Mesenchymal stem cell (in vitro differentiated cells and primary cell): ENCODE measurements at regions not wholly inside any gene's neighbourhood (a gene's known extent, or its start where the extent isn't known, plus 50 kb on each side); places are given as distances from the start of the nearest gene placed in this dataset.

Source experiments
- DNase-seq: peaks from one replicate; pipeline ENCODE4 v3.0.0-alpha.2; 2013
- H2AFZ ChIP-seq: one replicate; pipeline ENCODE4 v1.6.1; 2013; ENCODE audit warnings: low read depth, mild to moderate bottlenecking, control low read depth, inconsistent platforms, low read length, moderate library complexity
- H2AK5ac ChIP-seq: 2 replicates; pipeline ENCODE4 v1.6.1; 2013; ENCODE audit warnings: low read length, moderate library complexity, mild to moderate bottlenecking, inconsistent platforms; ENCODE audit not compliant: severe bottlenecking
- H2BK120ac ChIP-seq: one replicate; pipeline ENCODE4 v1.6.1; 2013; ENCODE audit warnings: low read depth, mild to moderate bottlenecking, inconsistent platforms, low read length, moderate library complexity
- H2BK12ac ChIP-seq, 2 experiments: one replicate each; pipeline ENCODE4 v1.6.1; 2013; ENCODE audit warnings: inconsistent platforms in 2 of 2, low read length in 2 of 2, mild to moderate bottlenecking in 2 of 2, moderate library complexity in 2 of 2, control low read depth in 1 of 2
- H2BK15ac ChIP-seq: one replicate; pipeline ENCODE4 v1.6.1; 2013; ENCODE audit warnings: mild to moderate bottlenecking, low read depth, inconsistent platforms; ENCODE audit not compliant: poor library complexity, severe bottlenecking
- H2BK5ac ChIP-seq: 2 replicates; pipeline ENCODE4 v1.6.1; 2013; ENCODE audit warnings: low read depth, mild to moderate bottlenecking, low read length, control low read depth, inconsistent platforms; ENCODE audit not compliant: poor library complexity, severe bottlenecking
- H3K14ac ChIP-seq, 2 experiments: one replicate each; pipeline ENCODE4 v1.6.1; 2013; ENCODE audit warnings: inconsistent platforms in 2 of 2, low read length in 2 of 2, control low read depth in 1 of 2, mild to moderate bottlenecking in 1 of 2, moderate library complexity in 1 of 2
- H3K18ac ChIP-seq, 2 experiments: one replicate each; pipeline ENCODE4 v1.6.1; 2013; ENCODE audit warnings: inconsistent platforms in 2 of 2, low read length in 2 of 2, control low read depth in 1 of 2, low read depth in 1 of 2, mild to moderate bottlenecking in 1 of 2
- H3K23ac ChIP-seq, 2 experiments: one replicate each; pipeline ENCODE4 v1.6.1; 2013; ENCODE audit warnings: inconsistent platforms in 2 of 2, low read length in 2 of 2, mild to moderate bottlenecking in 2 of 2, moderate library complexity in 2 of 2, control low read depth in 1 of 2
- H3K27ac ChIP-seq: 2 replicates; pipeline ENCODE4 v1.5.1; 2013; ENCODE audit warnings: mild to moderate bottlenecking, moderate library complexity, low read length, control low read depth, inconsistent platforms; ENCODE audit not compliant: poor library complexity, severe bottlenecking
- H3K27me3 ChIP-seq, 2 experiments: 2 replicates each; pipeline versions ENCODE4 v1.6.1 to v1.7.0; 2013; ENCODE audit warnings: low read length in 2 of 2, mild to moderate bottlenecking in 2 of 2, moderate library complexity in 2 of 2, control low read depth in 1 of 2, inconsistent platforms in 1 of 2; ENCODE audit not compliant: control insufficient read depth in 1 of 2, insufficient read depth in 1 of 2
- H3K36me3 ChIP-seq, 2 experiments: 2 replicates each; pipeline versions ENCODE4 v1.6.1 to v1.7.0; 2013; ENCODE audit warnings: low read length in 2 of 2, control low read depth in 1 of 2, inconsistent platforms in 1 of 2, low read depth in 1 of 2, mild to moderate bottlenecking in 1 of 2; ENCODE audit not compliant: insufficient read depth in 2 of 2, control insufficient read depth in 1 of 2
- H3K4ac ChIP-seq, 2 experiments: one replicate each; pipeline ENCODE4 v1.6.1; 2013; ENCODE audit warnings: inconsistent platforms in 2 of 2, low read length in 2 of 2, mild to moderate bottlenecking in 2 of 2, moderate library complexity in 2 of 2, control low read depth in 1 of 2, low read depth in 1 of 2
- H3K4me1 ChIP-seq: 2 replicates; pipeline ENCODE4 v1.6.1; 2013; ENCODE audit warnings: low read depth, low read length, control low read depth; ENCODE audit not compliant: control insufficient read depth, insufficient read depth
- H3K4me2 ChIP-seq: 2 replicates; pipeline ENCODE4 v1.6.1; 2013; ENCODE audit warnings: low read length, mild to moderate bottlenecking, inconsistent platforms; ENCODE audit not compliant: poor library complexity, severe bottlenecking
- H3K4me3 ChIP-seq, 2 experiments: 2 replicates each; pipeline versions ENCODE4 v1.5.1 to v1.7.0; 2013; ENCODE audit warnings: low read length in 2 of 2, mild to moderate bottlenecking in 2 of 2, control low read depth in 1 of 2, low read depth in 1 of 2; ENCODE audit not compliant: insufficient read depth in 1 of 2
- H3K79me1 ChIP-seq: replicated peaks from 2 replicates; pipeline ENCODE4 v1.6.1; 2013; ENCODE audit warnings: mild to moderate bottlenecking, control low read depth, low read length, inconsistent platforms; ENCODE audit not compliant: poor library complexity, severe bottlenecking
- H3K9ac ChIP-seq: 2 replicates; pipeline ENCODE4 v1.7.0; 2013; ENCODE audit warnings: mild to moderate bottlenecking, low read length, moderate library complexity
- H3K9me3 ChIP-seq: 2 replicates; pipeline ENCODE4 v1.7.0; 2013; ENCODE audit warnings: mild to moderate bottlenecking, low read length; ENCODE audit not compliant: control insufficient read depth
- H4K8ac ChIP-seq: one replicate; pipeline ENCODE4 v1.6.1; 2013; ENCODE audit warnings: inconsistent platforms, mild to moderate bottlenecking, low read length, moderate library complexity
- H4K91ac ChIP-seq: one replicate; pipeline ENCODE4 v1.6.1; 2013; ENCODE audit warnings: mild to moderate bottlenecking, low read length, inconsistent platforms
- WGBS: methylation state at CpG from one replicate; pipeline ENCODE4 v1.1.7; 2013; ENCODE audit warnings: mixed read lengths; 5-methylcytosine and 5-hydroxymethylcytosine counted together

DNA sequence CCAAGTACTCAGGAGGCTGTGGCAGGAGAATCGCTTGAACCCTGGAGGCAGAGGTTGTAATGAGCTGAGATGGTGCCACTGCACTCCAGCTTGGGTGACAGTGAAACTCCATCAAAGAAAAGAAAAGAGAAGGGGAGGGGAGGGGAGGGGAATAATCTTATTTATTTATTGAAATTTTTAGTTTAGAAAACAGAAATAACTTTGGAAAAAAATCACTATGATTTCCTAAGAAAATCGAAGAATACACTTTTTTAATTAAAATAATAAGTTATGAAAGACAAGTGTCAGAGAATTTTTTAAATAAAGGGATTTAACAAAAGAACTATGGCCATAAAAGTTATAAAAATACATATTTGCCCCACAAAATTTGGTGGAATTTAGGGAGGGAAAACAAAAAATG, 836.9 kb upstream of the HS3ST1 start:
- no peak overlapping the region for H3K27ac ChIP-seq
- no peak overlapping the region for H3K4me3 ChIP-seq
- peaks cover 12% of the 10 kb centered on the region for H3K9me3 ChIP-seq
- no peaks in the 10 kb centered on the region for H3K79me1 ChIP-seq
- H3K23ac ChIP-seq = no peak overlapping the region
- H3K14ac ChIP-seq = no peak overlapping the region
- WGBS = 73% methylated on average over 1 of the region's 2 CpGs
- no peak overlapping the region for H2AK5ac ChIP-seq
- H4K91ac ChIP-seq = no peak overlapping the region
- H3K4me2 ChIP-seq = no peak overlapping the region
- no peak overlapping the region for H2BK120ac ChIP-seq
- no peak overlapping the region for H3K18ac ChIP-seq
- no peaks in the 10 kb centered on the region for H3K36me3 ChIP-seq
- no peak overlapping the region for H2BK12ac ChIP-seq
- H2BK5ac ChIP-seq = no peak overlapping the region
- DNase-seq = no peak
- H3K4me1 ChIP-seq = no peaks in the 10 kb centered on the region
- no peak overlapping the region for H3K9ac ChIP-seq
- H2BK15ac ChIP-seq = no peak overlapping the region
- no peak overlapping the region for H3K4ac ChIP-seq
- H2AFZ ChIP-seq = no peak overlapping the region
- H4K8ac ChIP-seq = no peak overlapping the region
- no peaks in the 10 kb centered on the region for H3K27me3 ChIP-seq

DNA sequence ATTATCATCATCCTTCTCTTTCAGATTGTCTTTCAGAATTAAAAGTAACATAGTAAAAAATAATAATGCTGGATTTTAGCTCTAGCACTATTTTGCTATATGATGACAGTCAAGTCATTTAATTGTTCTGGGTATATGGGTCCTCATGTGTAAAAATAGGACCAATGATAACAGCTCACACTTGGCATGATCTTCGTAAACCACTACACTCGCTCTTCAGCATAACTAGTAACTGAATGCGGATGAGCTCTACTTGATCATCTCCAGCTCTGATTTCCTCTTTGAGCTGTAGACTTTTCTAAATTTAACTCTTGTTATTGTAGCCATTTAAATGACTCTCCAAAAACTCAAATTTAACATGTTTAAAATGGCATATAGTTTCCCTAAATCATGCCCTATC, 831.8 kb upstream of the HS3ST1 start:
- no peak overlapping the region for H2BK12ac ChIP-seq
- H3K14ac ChIP-seq = no peak overlapping the region
- H3K27ac ChIP-seq = no peak overlapping the region
- no peak overlapping the region for H2AK5ac ChIP-seq
- no peak overlapping the region for H2AFZ ChIP-seq
- no peak overlapping the region for H2BK120ac ChIP-seq
- H3K18ac ChIP-seq = no peak overlapping the region
- no peaks in the 10 kb centered on the region for H3K4me1 ChIP-seq
- no peak overlapping the region for H3K9ac ChIP-seq
- no peak overlapping the region for H3K4ac ChIP-seq
- H2BK15ac ChIP-seq = no peak overlapping the region
- no peak overlapping the region for H2BK5ac ChIP-seq
- peaks cover 25% of the 10 kb centered on the region for H3K9me3 ChIP-seq
- H4K91ac ChIP-seq = no peak overlapping the region
- H3K79me1 ChIP-seq = no peaks in the 10 kb centered on the region
- H3K36me3 ChIP-seq = no peaks in the 10 kb centered on the region
- WGBS = 97% methylated on average over 3 of the region's 3 CpGs
- no peak overlapping the region for H3K4me3 ChIP-seq
- no peak overlapping the region for H4K8ac ChIP-seq
- H3K23ac ChIP-seq = no peak overlapping the region
- no peak overlapping the region for H3K4me2 ChIP-seq
- H3K27me3 ChIP-seq = no peaks in the 10 kb centered on the region
- no peak for DNase-seq

DNA sequence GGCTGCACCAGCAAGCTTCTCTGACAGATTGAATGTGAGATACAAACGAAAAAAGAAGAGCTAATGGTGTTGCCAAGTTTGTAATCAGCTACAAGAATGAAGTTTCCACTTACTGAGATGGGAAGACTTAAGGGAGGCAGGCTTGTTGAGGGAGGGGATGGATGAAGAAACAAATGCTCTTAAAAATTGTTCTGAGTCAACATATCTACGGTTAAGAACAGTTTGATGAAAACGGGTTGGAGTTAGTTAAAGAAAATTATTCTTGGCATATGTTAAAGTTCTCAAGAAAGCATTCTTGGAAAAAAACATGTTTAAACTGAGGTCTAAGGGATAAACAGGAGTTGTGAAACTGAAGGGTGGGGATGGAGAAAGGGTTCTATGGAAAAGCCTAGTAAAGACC, 816.3 kb upstream of the HS3ST1 start:
- no peak overlapping the region for H2BK12ac ChIP-seq
- no peak overlapping the region for H2BK5ac ChIP-seq
- no peak overlapping the region for H4K8ac ChIP-seq
- no peak overlapping the region for H3K14ac ChIP-seq
- DNase-seq = no peak
- no peak overlapping the region for H3K18ac ChIP-seq
- H3K4me3 ChIP-seq = no peak overlapping the region
- no peak overlapping the region for H3K27ac ChIP-seq
- no peak overlapping the region for H3K4me2 ChIP-seq
- H3K9ac ChIP-seq = no peak overlapping the region
- H2AFZ ChIP-seq = no peak overlapping the region
- no peaks in the 10 kb centered on the region for H3K79me1 ChIP-seq
- H2AK5ac ChIP-seq = no peak overlapping the region
- no peaks in the 10 kb centered on the region for H3K4me1 ChIP-seq
- no peak overlapping the region for H3K4ac ChIP-seq
- H3K27me3 ChIP-seq = no peaks in the 10 kb centered on the region
- H2BK15ac ChIP-seq = no peak overlapping the region
- H2BK120ac ChIP-seq = no peak overlapping the region
- no peak overlapping the region for H4K91ac ChIP-seq
- peaks cover 16% of the 10 kb centered on the region for H3K9me3 ChIP-seq
- H3K36me3 ChIP-seq = no peaks in the 10 kb centered on the region
- no peak overlapping the region for H3K23ac ChIP-seq
- WGBS = 58% methylated on average over 3 of the region's 3 CpGs

DNA sequence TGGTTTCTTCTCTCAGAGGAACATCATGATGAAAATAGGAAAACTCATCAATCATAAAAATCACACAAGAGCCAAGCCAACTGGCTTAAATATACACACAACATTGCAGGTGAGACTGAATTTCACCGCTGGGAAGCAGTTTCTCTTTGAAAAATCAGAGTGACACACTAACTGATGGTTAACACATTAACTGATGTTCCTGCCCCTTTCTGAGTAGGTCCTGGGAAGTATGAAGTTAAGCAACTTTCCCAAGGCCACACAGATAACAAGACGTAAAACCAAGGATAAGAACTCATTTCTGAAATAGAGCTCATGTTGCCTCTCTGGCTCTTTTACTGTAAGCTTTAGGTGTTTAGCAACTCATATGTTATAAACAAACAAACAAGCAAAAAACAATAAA, 813.7 kb upstream of the HS3ST1 start:
- Histone ChIP-seq H3K4ac (no peak overlapping the region), H3K36me3 (no peaks in the 10 kb centered on the region), H4K8ac (no peak overlapping the region), H2AFZ (no peak overlapping the region), H2BK120ac (no peak overlapping the region), H3K27ac (no peak overlapping the region), H3K4me2 (no peak overlapping the region), H2BK15ac (no peak overlapping the region), H3K23ac (no peak overlapping the region), H3K4me1 (no peaks in the 10 kb centered on the region), H4K91ac (no peak overlapping the region), H2BK12ac (no peak overlapping the region), H2BK5ac (no peak overlapping the region), H3K79me1 (no peaks in the 10 kb centered on the region), H2AK5ac (no peak overlapping the region), H3K14ac (no peak overlapping the region), H3K9me3 (peaks cover 5% of the 10 kb centered on the region), H3K27me3 (no peaks in the 10 kb centered on the region), H3K9ac (no peak overlapping the region), H3K18ac (no peak overlapping the region), H3K4me3 (no peak overlapping the region)
- DNase-seq = no peak
- 38% methylated on average over 1 of the region's 2 CpGs for WGBS
